ENCODE measurements at regions not wholly inside any gene's neighbourhood (a gene's known extent, or its start where the extent isn't known, plus 50 kb on each side); places are given as distances from the start of the nearest gene placed in this dataset.

DNA sequence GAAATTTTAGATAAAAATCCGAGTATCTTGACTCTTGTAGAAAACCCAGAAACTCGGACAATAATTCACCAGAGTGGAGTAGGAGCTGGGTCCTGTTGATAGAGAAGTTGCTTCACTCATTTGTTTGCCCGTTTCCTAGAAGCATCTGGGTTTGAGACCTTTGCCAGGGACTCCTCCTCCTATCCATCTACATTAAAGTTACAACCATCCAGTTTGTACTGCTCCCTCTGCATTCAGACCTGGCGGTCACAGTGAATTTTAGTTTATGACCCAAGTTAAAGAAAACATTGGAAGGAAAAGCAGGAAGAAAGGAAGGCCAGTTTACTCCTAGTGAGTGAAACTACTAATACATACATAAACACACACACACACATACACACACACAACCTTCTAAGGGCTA lies 64.6 kb downstream of the CLDN17 start:
- TF ChIP-seq ZNF644 (CRISPR knock-in tag; IDR thresholded peaks at IDR 0.05; ENCODE audit: low read depth), result no peak
- TF ChIP-seq, protein P1, sequence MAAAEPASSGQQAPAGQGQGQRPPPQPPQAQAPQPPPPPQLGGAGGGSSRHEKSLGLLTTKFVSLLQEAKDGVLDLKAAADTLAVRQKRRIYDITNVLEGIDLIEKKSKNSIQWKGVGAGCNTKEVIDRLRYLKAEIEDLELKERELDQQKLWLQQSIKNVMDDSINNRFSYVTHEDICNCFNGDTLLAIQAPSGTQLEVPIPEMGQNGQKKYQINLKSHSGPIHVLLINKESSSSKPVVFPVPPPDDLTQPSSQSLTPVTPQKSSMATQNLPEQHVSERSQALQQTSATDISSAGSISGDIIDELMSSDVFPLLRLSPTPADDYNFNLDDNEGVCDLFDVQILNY (CRISPR knock-in tag; conservative IDR thresholded peaks at IDR 0.05), result no peak
- no peak for TF ChIP-seq ELF1 (CRISPR knock-in tag; IDR thresholded peaks at IDR 0.05)
- TF ChIP-seq, protein P2, sequence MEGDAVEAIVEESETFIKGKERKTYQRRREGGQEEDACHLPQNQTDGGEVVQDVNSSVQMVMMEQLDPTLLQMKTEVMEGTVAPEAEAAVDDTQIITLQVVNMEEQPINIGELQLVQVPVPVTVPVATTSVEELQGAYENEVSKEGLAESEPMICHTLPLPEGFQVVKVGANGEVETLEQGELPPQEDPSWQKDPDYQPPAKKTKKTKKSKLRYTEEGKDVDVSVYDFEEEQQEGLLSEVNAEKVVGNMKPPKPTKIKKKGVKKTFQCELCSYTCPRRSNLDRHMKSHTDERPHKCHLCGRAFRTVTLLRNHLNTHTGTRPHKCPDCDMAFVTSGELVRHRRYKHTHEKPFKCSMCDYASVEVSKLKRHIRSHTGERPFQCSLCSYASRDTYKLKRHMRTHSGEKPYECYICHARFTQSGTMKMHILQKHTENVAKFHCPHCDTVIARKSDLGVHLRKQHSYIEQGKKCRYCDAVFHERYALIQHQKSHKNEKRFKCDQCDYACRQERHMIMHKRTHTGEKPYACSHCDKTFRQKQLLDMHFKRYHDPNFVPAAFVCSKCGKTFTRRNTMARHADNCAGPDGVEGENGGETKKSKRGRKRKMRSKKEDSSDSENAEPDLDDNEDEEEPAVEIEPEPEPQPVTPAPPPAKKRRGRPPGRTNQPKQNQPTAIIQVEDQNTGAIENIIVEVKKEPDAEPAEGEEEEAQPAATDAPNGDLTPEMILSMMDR (CRISPR knock-in tag; IDR thresholded peaks at IDR 0.05), result no peak
- no peak for TF ChIP-seq POLR2A (IDR thresholded peaks at IDR 0.05; ENCODE audit: insufficient read depth in 1 of 2, low read depth in 2 of 2, low read length in 2 of 2)
- TF ChIP-seq, protein P3, sequence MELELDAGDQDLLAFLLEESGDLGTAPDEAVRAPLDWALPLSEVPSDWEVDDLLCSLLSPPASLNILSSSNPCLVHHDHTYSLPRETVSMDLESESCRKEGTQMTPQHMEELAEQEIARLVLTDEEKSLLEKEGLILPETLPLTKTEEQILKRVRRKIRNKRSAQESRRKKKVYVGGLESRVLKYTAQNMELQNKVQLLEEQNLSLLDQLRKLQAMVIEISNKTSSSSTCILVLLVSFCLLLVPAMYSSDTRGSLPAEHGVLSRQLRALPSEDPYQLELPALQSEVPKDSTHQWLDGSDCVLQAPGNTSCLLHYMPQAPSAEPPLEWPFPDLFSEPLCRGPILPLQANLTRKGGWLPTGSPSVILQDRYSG (CRISPR knock-in tag; IDR thresholded peaks at IDR 0.05), result no peak
- no peak for TF ChIP-seq HNRNPH1 (optimal IDR thresholded peaks at IDR 0.05; ENCODE audit: low read depth, low read length)
- no peak for TF ChIP-seq ZFP1 (CRISPR knock-in tag; IDR thresholded peaks at IDR 0.05)
- no peak for TF ChIP-seq CEBPB (IDR thresholded peaks at IDR 0.05; ENCODE audit: borderline replicate concordance, low read depth, low read length)
- TF ChIP-seq, protein P4, sequence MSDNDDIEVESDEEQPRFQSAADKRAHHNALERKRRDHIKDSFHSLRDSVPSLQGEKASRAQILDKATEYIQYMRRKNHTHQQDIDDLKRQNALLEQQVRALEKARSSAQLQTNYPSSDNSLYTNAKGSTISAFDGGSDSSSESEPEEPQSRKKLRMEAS (IDR thresholded peaks at IDR 0.05), result no peak
- no peak for TF ChIP-seq BRCA1 (CRISPR knock-in tag; IDR thresholded peaks at IDR 0.05)
